ENCODE measurements at regions not wholly inside any gene's neighbourhood (a gene's known extent, or its start where the extent isn't known, plus 50 kb on each side); places are given as distances from the start of the nearest gene placed in this dataset.
"Not testable (repeated sequence)": the region's sequence is repeated elsewhere in the genome, so short reads cannot be mapped to it uniquely, and the experiment has no call there.

DNA sequence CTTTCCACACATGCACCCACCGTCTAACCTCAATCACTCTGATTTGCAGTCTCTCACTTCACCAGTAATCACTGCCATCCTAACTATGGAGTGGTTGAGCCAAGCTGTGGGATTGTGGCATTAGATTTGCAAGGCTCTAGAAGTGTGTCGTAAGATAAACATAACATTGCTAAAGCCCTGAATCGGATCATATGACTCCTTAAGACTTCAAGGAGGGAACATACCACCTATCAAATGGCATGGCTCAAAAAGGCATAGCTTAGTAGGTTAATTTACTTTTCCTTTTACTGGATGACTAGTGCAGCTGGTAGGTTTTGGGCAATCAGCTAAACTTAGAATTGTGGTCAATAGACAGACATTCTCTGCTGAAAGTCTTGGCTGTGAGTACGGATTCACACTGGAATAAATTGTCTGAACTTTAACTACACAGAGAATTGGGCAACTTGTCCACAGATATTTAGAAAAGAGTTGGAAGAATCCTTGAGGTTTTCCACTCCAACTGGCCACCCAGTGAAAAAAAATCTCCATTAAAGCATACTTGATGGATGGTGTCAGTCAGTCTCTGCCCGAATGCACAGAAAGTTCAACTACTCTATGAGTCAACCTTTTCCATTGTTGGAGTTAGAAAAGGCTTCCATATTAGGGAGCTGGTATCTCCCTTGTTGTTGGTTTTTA lies 476.7 kb upstream of the CBLB start:
- intact Hi-C loops (cut with DNase I): no loop called here
- no peak for DNase-seq (ENCODE audit: low spot score)

DNA sequence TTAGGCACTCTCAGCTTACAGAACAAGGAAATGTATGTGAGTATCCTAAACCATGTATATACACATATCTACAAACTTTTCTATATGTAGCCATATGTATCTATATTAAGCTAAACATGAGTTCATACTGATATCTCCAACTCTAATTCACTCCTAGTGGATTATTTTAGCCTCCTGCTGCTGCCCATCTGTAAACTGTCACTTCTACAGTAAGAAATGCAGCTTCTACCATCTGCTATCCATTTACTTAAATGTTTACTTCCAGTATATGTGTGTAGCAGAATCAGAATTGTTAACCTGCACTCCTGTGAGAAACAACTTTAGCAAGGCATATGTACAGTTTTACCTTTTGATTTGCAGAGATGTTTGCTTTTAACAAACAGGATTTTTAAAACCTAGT lies 478.5 kb upstream of the CBLB start:
- intact Hi-C loops (cut with DNase I): no loop called here
- no peak for DNase-seq (ENCODE audit: low spot score)

- no peak for DNase-seq (ENCODE audit: low spot score)
- intact Hi-C loops (cut with DNase I): no loop called here
These were observed 479.4 kb upstream of the CBLB start for GRCh38 chr3:106348139-106348690.

GRCh38 chr3:106349191-106349881 lies 480.5 kb upstream of the CBLB start:
- no peak for DNase-seq (ENCODE audit: low spot score)
- intact Hi-C loops (cut with DNase I): no loop called here

DNA sequence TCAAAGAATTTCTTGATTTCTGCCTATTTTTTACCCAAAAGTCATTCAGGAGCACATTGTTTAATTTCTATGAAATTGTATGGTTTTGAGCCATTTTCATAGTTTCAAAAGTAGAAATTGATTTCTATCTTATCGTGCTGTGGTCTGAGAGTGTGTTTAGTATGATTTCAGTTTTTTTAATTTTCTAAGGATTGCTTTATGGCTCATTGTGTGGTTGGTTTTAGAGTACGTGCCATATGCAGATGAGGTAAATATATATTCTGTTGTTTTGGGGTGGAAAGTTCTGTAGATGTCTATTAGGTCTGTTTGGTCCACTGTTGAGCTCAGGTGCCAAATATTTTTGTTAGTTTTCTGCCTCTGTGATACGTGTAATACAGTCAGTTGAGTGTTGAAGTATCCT lies 487.1 kb upstream of the CBLB start:
- intact Hi-C loops (cut with DNase I): no loop called here
- no peak for DNase-seq (ENCODE audit: low spot score)

DNA sequence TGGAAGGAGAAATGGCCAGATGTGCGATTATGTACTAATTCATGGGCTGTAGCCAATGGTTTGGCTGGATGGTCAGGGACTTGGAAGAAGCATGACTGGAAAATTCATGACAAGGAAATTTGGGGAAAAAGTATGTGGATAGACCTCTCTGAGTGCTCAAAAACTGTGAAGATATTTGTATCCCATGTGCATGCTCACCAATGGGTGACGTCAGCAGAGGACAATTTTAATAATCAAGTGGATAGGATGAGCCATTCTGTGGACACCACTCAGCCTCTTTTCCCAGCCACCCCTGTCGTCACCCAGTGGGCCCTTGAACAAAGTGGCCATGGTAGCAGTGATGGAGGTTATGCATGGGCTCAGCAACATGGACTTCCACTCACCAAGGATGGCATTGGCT lies 490.9 kb upstream of the CBLB start:
- no peak for DNase-seq (ENCODE audit: low spot score)
- intact Hi-C loops (cut with DNase I): no loop called here

- intact Hi-C loops (cut with DNase I); DNase-seq (ENCODE audit: low spot score): not testable (repeated sequence)
These were observed 492.1 kb upstream of the CBLB start for GRCh38 chr3:106360901-106361300.

- intact Hi-C loops (cut with DNase I): no loop called here
- no peak for DNase-seq (ENCODE audit: low spot score)
These were observed 495.7 kb upstream of the CBLB start for GRCh38 chr3:106364477-106364876.

DNA sequence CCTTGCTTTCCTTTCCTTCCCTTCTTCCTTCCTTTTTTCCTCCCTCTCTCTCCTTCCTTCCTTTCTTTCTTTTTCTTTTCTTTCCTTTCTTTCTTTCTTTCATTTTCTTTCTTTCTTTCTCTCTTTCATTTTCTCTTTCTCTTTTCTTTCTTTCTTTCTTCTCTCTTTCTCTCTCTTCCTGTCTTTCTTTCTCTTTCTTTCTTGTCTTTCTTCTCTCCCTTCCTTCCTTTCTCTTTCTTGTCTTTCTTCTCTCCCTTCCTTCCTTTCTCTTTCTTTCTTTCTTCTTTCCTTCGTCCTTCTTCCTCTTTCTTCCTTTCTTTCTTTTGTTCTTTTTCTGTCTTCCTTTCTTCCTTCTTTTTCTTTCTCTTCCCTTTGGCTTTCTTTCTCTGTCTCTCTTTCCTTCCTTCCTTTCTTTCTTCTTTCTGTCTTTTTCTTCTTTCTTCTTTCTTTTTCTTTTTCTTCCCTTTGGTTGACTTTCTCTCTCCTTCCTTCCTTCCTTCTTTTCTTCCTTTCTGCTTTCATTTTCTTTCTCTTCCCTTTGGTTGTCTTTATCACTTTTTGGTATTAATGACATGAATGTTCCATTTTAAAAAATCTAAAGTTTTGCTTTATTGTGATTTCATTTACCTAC lies 496.4 kb upstream of the CBLB start:
- intact Hi-C loops (cut with DNase I): no loop called here
- no peak for DNase-seq (ENCODE audit: low spot score)

DNA sequence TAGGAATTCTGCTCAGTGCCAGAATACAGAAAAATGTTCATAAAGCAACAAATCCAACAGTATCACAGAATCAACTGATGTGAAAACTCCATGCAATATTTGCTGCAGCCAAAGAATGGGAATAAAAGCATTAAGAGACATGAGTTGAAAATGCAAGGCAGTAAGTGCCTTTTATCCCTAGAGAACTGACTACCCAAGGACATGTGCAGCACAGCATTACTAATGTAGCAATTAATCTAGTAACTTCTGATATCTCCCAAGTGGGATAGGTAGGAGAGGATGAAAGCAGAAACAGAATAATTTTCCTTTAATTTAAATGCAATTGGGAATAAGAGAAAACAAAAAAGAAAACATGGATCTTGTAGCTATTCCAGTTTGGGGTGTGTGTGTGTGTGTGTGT lies 497.5 kb upstream of the CBLB start:
- intact Hi-C loops (cut with DNase I): no loop called here

GRCh38 chr3:106367496-106367895 lies 498.7 kb upstream of the CBLB start:
- intact Hi-C loops (cut with DNase I): no loop called here
- DNase-seq (ENCODE audit: low spot score): no peak

More for the DNA sequence above, 497.5 kb upstream of the CBLB start:
- no peak for DNase-seq (ENCODE audit: low spot score)

DNA sequence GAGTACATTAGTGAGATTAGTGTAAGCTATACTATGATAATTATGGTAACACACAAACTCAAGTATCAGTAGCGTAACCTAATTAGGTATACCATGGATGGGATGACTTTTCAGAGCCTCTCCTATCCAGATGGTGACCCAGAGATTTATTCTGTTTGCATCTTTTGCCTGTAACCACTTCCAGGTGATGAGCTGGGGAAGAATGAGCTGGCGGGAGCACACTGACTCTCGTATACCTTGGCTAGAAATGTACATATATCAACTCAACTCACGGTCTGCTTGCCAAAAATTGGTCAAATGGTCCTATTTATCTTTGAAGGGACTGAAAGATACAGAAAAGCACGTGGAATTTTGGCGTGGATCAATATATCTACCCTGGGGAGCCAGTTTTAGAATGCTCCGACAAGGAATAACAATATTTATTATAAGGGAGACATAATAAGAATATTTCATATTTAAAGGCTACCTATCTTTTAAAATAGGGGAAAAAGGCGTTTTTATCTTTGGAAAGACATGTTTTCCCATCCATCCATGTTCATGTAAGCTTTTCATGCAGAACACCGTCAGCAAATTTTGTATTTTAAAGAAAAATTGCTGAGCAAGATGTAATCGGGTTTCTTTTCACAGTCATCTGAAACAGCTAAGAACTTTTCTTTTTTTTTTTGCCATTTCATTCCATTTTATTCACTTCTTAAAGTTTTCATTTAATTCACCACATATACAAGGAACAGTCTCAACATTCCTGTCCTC lies 502.6 kb upstream of the CBLB start:
- no peak for DNase-seq (ENCODE audit: low spot score)
- intact Hi-C loops (cut with DNase I): no loop called here

DNA sequence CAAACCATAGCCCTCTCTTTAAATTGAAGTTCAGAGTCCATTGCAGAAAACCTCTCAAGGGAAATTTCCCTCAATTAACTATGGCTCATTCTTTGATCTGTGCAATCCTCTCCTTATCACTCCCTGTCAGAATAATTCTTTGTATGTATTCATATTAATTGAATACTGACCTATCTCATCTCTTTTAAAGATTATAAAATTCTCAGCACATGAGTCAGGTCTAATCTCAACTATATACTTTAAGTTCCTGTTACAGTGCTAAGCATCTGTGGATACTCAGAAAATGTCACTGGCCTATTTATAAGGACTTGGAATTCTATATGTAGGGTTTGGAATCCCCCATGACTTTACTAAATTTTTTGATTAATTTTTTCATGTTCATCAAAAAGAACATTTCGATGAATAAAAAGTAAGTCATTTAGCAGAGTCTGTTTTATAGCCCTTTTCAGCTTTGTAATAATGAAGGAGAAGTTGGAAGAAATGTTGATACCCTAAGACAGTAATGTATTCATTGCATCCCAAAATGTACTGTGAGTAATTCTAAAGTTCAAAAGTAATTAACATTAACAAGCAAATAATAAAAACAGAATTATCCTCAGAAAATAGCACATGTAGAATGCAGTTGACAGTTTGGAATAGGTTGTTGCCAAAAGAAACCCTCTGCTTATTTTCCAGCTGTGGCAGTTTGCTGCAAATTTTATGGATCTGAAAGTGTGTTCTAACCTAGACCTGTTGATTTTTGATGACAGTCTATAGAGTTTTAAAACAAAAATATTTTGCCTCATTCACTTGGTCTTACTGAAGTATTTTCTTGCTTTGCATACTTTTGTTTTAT lies 503.4 kb upstream of the CBLB start:
- no peak for DNase-seq (ENCODE audit: low spot score)
- intact Hi-C loops (cut with DNase I): no loop called here

- intact Hi-C loops (cut with DNase I): no loop called here
These were observed 504.0 kb upstream of the CBLB start for GRCh38 chr3:106372806-106373190.

GRCh38 chr3:106376016-106376570 lies 507.3 kb upstream of the CBLB start:
- intact Hi-C loops (cut with DNase I): no loop called here
- DNase-seq (ENCODE audit: low spot score): no peak

More at GRCh38 chr3:106372806-106373190, 504.0 kb upstream of the CBLB start:
- DNase-seq (ENCODE audit: low spot score): no peak

- no peak for DNase-seq (ENCODE audit: low spot score)
- intact Hi-C loops (cut with DNase I): no loop called here
These were observed 510.5 kb upstream of the CBLB start for GRCh38 chr3:106379251-106379750.

DNA sequence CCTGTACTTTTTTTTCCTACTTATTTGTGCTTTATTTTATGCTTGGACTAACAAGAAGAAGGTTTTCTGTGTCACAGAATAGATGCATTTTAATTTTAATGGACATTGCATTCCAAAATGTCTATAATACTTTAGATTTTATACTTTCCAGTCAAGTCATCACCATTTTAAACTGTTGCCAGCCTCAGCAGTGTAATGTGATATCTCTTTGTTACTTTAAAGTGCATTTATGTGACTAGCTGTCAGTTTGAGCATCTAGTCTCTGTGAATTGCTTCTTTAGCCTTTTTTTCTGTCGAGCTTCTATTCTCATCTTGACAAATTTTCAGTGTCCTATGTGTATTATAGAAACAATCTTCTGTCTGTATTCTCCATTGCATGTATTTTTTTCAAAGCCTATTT lies 511.4 kb upstream of the CBLB start:
- intact Hi-C loops (cut with DNase I): no loop called here

DNA sequence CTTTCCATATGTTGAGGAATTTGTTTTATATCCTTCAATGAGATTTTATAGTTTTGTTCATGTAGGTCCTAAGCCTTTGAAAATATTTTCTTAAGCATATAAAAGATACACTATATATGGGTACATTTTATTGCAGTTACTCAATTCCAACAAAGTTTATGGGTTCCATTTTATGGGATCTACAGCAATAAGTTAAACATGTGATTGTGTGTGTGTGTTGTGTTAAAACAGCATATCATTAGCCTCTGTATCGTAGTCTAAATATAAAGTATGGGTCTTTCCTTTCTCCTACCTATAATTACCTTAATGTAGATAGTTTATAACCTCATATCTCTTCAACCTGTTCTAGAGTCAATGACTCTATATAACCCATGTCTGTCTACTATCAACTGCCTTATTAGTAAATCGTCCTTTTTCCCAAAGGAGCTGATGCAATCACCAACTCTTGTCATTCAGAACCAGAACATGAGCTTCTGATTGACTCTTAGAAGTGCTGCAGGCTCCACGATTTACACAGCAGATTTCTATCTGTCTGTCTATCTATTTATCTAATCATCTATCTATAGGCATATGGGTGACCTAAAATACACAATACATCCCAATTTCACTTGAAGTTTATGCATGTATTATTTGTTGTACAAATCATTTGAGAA lies 512.6 kb upstream of the CBLB start:
- intact Hi-C loops (cut with DNase I): no loop called here
- DNase-seq (ENCODE audit: low spot score): no peak

More for the DNA sequence above, 511.4 kb upstream of the CBLB start:
- DNase-seq (ENCODE audit: low spot score): no peak

Measured in cardiac septum (tissue), 1 donor.